ENCODE measurements at regions not wholly inside any gene's neighbourhood (a gene's known extent, or its start where the extent isn't known, plus 50 kb on each side); places are given as distances from the start of the nearest gene placed in this dataset.

GRCh38 chr20:22779878-22780277 is 195.5 kb upstream of the FOXA2 start:
- TF ChIP-seq SUZ12 (IDR thresholded peaks at IDR 0.05; ENCODE audit: extremely low read depth, insufficient read depth, insufficient read length) (no peak), ZNF274 (IDR thresholded peaks at IDR 0.05; ENCODE audit: low read depth, low read length) (no peak)
